ENCODE measurements at regions not wholly inside any gene's neighbourhood (a gene's known extent, or its start where the extent isn't known, plus 50 kb on each side); places are given as distances from the start of the nearest gene placed in this dataset.

DNA sequence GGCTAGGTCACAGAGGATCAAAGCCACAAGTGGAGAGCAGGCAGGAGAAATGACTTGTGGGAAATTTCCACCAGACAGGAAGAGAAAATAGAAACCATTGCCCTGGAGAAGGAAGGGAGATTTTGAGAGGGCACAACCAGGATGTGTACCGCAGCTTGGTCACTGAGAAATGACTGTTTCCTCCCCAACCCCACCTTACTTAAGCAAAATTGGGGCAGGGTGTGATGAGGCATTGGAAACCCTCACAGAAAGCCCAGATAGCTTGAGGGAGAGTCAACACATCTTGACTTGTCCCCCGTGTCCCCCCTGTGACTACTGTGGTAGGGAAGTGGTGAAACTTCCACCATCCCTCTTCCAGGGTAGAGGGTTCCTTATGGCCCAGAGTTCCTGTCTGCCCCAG is 113.5 kb upstream of the FAM20A start:
- no peaks in the 10 kb centered on the region for H3K4me1 ChIP-seq (ENCODE audit: control insufficient read depth, insufficient read depth, low read length)
- ATAC-seq (no peak), FAIRE-seq (no peak), DNase-seq (ENCODE audit: low read depth, low spot score) (no peak)
- TF ChIP-seq MXI1 (IDR thresholded peaks at IDR 0.05; ENCODE audit: low read depth, low read length) (no peak), FOS (IDR thresholded peaks at IDR 0.05; ENCODE audit: borderline replicate concordance, extremely low read depth, insufficient read length) (no peak), SMAD5 (IDR thresholded peaks at IDR 0.05; ENCODE audit: low read depth) (no peak), KAT2A (conservative IDR thresholded peaks at IDR 0.05; ENCODE audit: control insufficient read depth, low read depth, low read length) (no peak), JUND (IDR thresholded peaks at IDR 0.05; ENCODE audit: low read depth, low read length) (no peak), ESRRA (IDR thresholded peaks at IDR 0.05; ENCODE audit: low read length) (no peak), EED (IDR thresholded peaks at IDR 0.05; ENCODE audit: low read depth) (no peak), NFYA (IDR thresholded peaks at IDR 0.05; ENCODE audit: borderline replicate concordance, low read depth, low read length) (no peak)
- TF ChIP-seq, protein P1, sequence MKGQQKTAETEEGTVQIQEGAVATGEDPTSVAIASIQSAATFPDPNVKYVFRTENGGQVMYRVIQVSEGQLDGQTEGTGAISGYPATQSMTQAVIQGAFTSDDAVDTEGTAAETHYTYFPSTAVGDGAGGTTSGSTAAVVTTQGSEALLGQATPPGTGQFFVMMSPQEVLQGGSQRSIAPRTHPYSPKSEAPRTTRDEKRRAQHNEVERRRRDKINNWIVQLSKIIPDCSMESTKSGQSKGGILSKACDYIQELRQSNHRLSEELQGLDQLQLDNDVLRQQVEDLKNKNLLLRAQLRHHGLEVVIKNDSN (IDR thresholded peaks at IDR 0.05; ENCODE audit: borderline replicate concordance, extremely low read length, insufficient read depth, low read depth, low read length) = no peak
- TF ChIP-seq, protein P2, sequence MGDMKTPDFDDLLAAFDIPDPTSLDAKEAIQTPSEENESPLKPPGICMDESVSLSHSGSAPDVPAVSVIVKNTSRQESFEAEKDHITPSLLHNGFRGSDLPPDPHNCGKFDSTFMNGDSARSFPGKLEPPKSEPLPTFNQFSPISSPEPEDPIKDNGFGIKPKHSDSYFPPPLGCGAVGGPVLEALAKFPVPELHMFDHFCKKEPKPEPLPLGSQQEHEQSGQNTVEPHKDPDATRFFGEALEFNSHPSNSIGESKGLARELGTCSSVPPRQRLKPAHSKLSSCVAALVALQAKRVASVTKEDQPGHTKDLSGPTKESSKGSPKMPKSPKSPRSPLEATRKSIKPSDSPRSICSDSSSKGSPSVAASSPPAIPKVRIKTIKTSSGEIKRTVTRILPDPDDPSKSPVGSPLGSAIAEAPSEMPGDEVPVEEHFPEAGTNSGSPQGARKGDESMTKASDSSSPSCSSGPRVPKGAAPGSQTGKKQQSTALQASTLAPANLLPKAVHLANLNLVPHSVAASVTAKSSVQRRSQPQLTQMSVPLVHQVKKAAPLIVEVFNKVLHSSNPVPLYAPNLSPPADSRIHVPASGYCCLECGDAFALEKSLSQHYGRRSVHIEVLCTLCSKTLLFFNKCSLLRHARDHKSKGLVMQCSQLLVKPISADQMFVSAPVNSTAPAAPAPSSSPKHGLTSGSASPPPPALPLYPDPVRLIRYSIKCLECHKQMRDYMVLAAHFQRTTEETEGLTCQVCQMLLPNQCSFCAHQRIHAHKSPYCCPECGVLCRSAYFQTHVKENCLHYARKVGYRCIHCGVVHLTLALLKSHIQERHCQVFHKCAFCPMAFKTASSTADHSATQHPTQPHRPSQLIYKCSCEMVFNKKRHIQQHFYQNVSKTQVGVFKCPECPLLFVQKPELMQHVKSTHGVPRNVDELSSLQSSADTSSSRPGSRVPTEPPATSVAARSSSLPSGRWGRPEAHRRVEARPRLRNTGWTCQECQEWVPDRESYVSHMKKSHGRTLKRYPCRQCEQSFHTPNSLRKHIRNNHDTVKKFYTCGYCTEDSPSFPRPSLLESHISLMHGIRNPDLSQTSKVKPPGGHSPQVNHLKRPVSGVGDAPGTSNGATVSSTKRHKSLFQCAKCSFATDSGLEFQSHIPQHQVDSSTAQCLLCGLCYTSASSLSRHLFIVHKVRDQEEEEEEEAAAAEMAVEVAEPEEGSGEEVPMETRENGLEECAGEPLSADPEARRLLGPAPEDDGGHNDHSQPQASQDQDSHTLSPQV (IDR thresholded peaks at IDR 0.05) = no peak
- no peaks in the 10 kb centered on the region for H3K36me3 ChIP-seq (ENCODE audit: control insufficient read depth in 2 of 2, insufficient read depth in 2 of 2, low read length in 1 of 2)
- H3K4me3 ChIP-seq = no peak overlapping the region
- H3K9ac ChIP-seq (ENCODE audit: control insufficient read depth, insufficient read depth, low read length) = no peak overlapping the region
- no peak overlapping the region for H3K4me2 ChIP-seq (ENCODE audit: control insufficient read depth, insufficient read depth)
- H3K9me3 ChIP-seq (replicated peaks; ENCODE audit: control insufficient read depth, insufficient read depth, low read length) = no peaks in the 10 kb centered on the region
- H2AFZ ChIP-seq (ENCODE audit: control insufficient read depth, low read depth, low read length) = no peak overlapping the region
- no peaks in the 10 kb centered on the region for H3K27me3 ChIP-seq (replicated peaks in 1 of 2; ENCODE audit: control insufficient read depth in 2 of 2, insufficient read depth in 2 of 2, low read length in 1 of 2)
- POLR2A ChIA-PET = no interaction called here
- RAD21 ChIA-PET (ENCODE audit: unreplicated experiment) = no interaction called here
- H4K20me1 ChIP-seq (ENCODE audit: control insufficient read depth, insufficient read depth) = no peaks in the 10 kb centered on the region
- CTCF ChIA-PET = no interaction called here
- in situ Hi-C loops (cut with MboI) (no loop called here), intact Hi-C loops (cut with micrococcal nuclease; ENCODE audit: unreplicated experiment) (no loop called here)
- 5% methylated on average over 2 of the region's 2 CpGs for WGBS (ENCODE audit: insufficient coverage, insufficient replicate concordance, low lambda C conversion rate, missing lambda C conversion rate)
- no TSS peak for BruUV-seq (replicated peaks)
- H3K79me2 ChIP-seq (ENCODE audit: control insufficient read depth, insufficient read depth, low read length) = no peaks in the 10 kb centered on the region
- no peak overlapping the region for H3K27ac ChIP-seq (ENCODE audit: control insufficient read depth, insufficient read depth)
- SMC1A ChIA-PET (ENCODE audit: uncharacterized antibody, unreplicated experiment) = interaction anchor here (0.9 kb wide), 1 partner anchor 9 kb away, joined by 3 read pairs; no protein-coding TSS in a partner anchor
